ENCODE measurements at regions not wholly inside any gene's neighbourhood (a gene's known extent, or its start where the extent isn't known, plus 50 kb on each side); places are given as distances from the start of the nearest gene placed in this dataset.

- Mint-ChIP-seq H3K4me1 (ENCODE audit: low read depth, unreplicated experiment) (peaks cover 20% of the 10 kb centered on the region), H3K27ac (ENCODE audit: unreplicated experiment) (no peak overlapping the region), H3K4me3 (ENCODE audit: unreplicated experiment) (no peak overlapping the region), H3K9me3 (ENCODE audit: unreplicated experiment) (no peaks in the 10 kb centered on the region), H3K27me3 (ENCODE audit: insufficient read depth, unreplicated experiment) (no peaks in the 10 kb centered on the region), H3K36me3 (ENCODE audit: insufficient read depth, unreplicated experiment) (no peaks in the 10 kb centered on the region)
- intact Hi-C loops (cut with micrococcal nuclease; ENCODE audit: unreplicated experiment) = no loop called here
- no TSS peak for BruUV-seq (replicated peaks)
- POLR2A ChIA-PET = no interaction called here
- Histone ChIP-seq H3K4me1 (peaks cover 7% of the 10 kb centered on the region; the same call in 1 of the 2 replicates), H3K4me3 (ENCODE audit: low read depth, low read length) (no peak overlapping the region), H3K27me3 (replicated peaks; ENCODE audit: control insufficient read depth, insufficient read depth, low read length) (no peaks in the 10 kb centered on the region), H3K36me3 (ENCODE audit: control insufficient read depth, insufficient read depth, low read length) (no peaks in the 10 kb centered on the region), H3K9me3 (no peaks in the 10 kb centered on the region)
- DNase-seq = no peak
- CTCF ChIA-PET = interaction anchor here (0.6 to 2.3 kb wide), 8 partner anchors 12 to 732 kb away, joined by 3 to 23 read pairs (median 6); no protein-coding TSS in a partner anchor
- TF ChIP-seq CTCF (IDR thresholded peaks at IDR 0.05; ENCODE audit: insufficient read depth in 1 of 2, low read depth in 1 of 2, low read length in 1 of 2, severe bottlenecking in 1 of 2, unreplicated experiment in 1 of 2) = no peak
Measured at GRCh38 chr1:172720339-172720738, 61.4 kb downstream of the FASLG start.

GRCh38 chr1:172723251-172723650 lies 64.3 kb downstream of the FASLG start:
- POLR2A ChIA-PET = no interaction called here
- Mint-ChIP-seq H3K9me3 (ENCODE audit: unreplicated experiment) (no peaks in the 10 kb centered on the region), H3K4me1 (ENCODE audit: low read depth, unreplicated experiment) (peaks cover 13% of the 10 kb centered on the region), H3K36me3 (ENCODE audit: insufficient read depth, unreplicated experiment) (no peaks in the 10 kb centered on the region), H3K4me3 (ENCODE audit: unreplicated experiment) (no peak overlapping the region), H3K27ac (ENCODE audit: unreplicated experiment) (no peak overlapping the region), H3K27me3 (ENCODE audit: insufficient read depth, unreplicated experiment) (no peaks in the 10 kb centered on the region)
- TF ChIP-seq CTCF (IDR thresholded peaks at IDR 0.05; ENCODE audit: insufficient read depth in 1 of 2, low read depth in 1 of 2, low read length in 1 of 2, severe bottlenecking in 1 of 2, unreplicated experiment in 1 of 2) = no peak
- CTCF ChIA-PET = no interaction called here
- Histone ChIP-seq H3K36me3 (ENCODE audit: control insufficient read depth, insufficient read depth, low read length) (no peaks in the 10 kb centered on the region), H3K4me3 (ENCODE audit: low read depth, low read length) (no peak overlapping the region), H3K9me3 (peaks cover 6% of the 10 kb centered on the region; the same call in 1 of the 2 replicates), H3K4me1 (no peaks in the 10 kb centered on the region; the same call in 1 of the 2 replicates), H3K27me3 (replicated peaks; ENCODE audit: control insufficient read depth, insufficient read depth, low read length) (no peaks in the 10 kb centered on the region)
- no TSS peak for BruUV-seq (replicated peaks)
- DNase-seq = no peak
- intact Hi-C loops (cut with micrococcal nuclease; ENCODE audit: unreplicated experiment) = no loop called here

GRCh38 chr1:172724232-172724631 lies 65.3 kb downstream of the FASLG start:
- H3K36me3 ChIP-seq (ENCODE audit: control insufficient read depth, insufficient read depth, low read length) = no peaks in the 10 kb centered on the region
- TF ChIP-seq CTCF (IDR thresholded peaks at IDR 0.05; ENCODE audit: insufficient read depth in 1 of 2, low read depth in 1 of 2, low read length in 1 of 2, severe bottlenecking in 1 of 2, unreplicated experiment in 1 of 2) = no peak
- Mint-ChIP-seq H3K9me3 (ENCODE audit: unreplicated experiment) (no peaks in the 10 kb centered on the region), H3K4me3 (ENCODE audit: unreplicated experiment) (no peak overlapping the region), H3K36me3 (ENCODE audit: insufficient read depth, unreplicated experiment) (no peaks in the 10 kb centered on the region), H3K27me3 (ENCODE audit: insufficient read depth, unreplicated experiment) (no peaks in the 10 kb centered on the region), H3K4me1 (ENCODE audit: low read depth, unreplicated experiment) (peaks cover 8% of the 10 kb centered on the region), H3K27ac (ENCODE audit: unreplicated experiment) (no peak overlapping the region)
- ChIA-PET POLR2A (no interaction called here), CTCF (no interaction called here)
- no peaks in the 10 kb centered on the region; the same call in 1 of the 2 replicates for H3K4me1 ChIP-seq
- no peaks in the 10 kb centered on the region for H3K27me3 ChIP-seq (replicated peaks; ENCODE audit: control insufficient read depth, insufficient read depth, low read length)
- H3K4me3 ChIP-seq (ENCODE audit: low read depth, low read length) = no peak overlapping the region
- DNase-seq = no peak
- intact Hi-C loops (cut with micrococcal nuclease; ENCODE audit: unreplicated experiment) = no loop called here
- H3K9me3 ChIP-seq = peaks cover 13% of the 10 kb centered on the region
- BruUV-seq (replicated peaks) = no TSS peak

Data from Caco-2 (cell line).